ENCODE measurements at regions not wholly inside any gene's neighbourhood (a gene's known extent, or its start where the extent isn't known, plus 50 kb on each side); places are given as distances from the start of the nearest gene placed in this dataset.

DNA sequence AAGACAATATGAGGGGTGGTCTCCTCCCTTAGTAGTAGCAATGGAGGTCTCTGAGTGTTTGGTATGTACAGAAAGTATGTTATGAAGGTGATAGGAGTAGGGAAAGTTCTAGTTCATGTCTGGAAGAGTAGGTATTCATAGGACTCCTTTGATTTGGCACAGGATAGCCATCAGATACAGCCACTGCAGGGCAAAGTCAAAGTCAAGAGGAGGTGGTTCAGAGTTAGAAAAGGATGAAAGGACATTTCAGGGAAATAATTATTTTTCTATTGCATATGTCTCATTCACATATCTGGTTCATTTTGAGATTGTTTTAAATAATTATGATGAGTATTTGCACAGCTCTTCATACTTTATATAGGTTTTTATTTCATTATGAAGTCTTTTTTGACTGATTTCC is 381.1 kb downstream of the MFSD1 start:
- no peaks in the 10 kb centered on the region for H3K27me3 ChIP-seq
- no peak for DNase-seq
- no peak for TF ChIP-seq CTCF (IDR thresholded peaks at IDR 0.05)
- no peaks in the 10 kb centered on the region for H3K36me3 ChIP-seq
- H3K27ac ChIP-seq: no peak overlapping the region
- H3K4me3 ChIP-seq: no peak overlapping the region
- no peak overlapping the region for H3K9ac ChIP-seq (ENCODE audit: low read depth in 2 of 2, low read length in 2 of 2)
- intact Hi-C loops (cut with DNase I): no loop called here
- no peaks in the 10 kb centered on the region for H3K4me1 ChIP-seq
- H3K9me3 ChIP-seq: no peaks in the 10 kb centered on the region

- intact Hi-C loops (cut with DNase I): no loop called here
Measured at GRCh38 chr3:159185443-159186050, 383.7 kb downstream of the MFSD1 start.

GRCh38 chr3:159186581-159186980 is 384.7 kb downstream of the MFSD1 start:
- no peak for TF ChIP-seq CTCF (IDR thresholded peaks at IDR 0.05)
- Histone ChIP-seq H3K9ac (ENCODE audit: low read depth in 2 of 2, low read length in 2 of 2) (no peak overlapping the region), H3K36me3 (no peaks in the 10 kb centered on the region), H3K4me1 (no peaks in the 10 kb centered on the region), H3K27me3 (no peaks in the 10 kb centered on the region), H3K4me3 (no peak overlapping the region), H3K9me3 (no peaks in the 10 kb centered on the region), H3K27ac (no peak overlapping the region)
- DNase-seq: no peak
- intact Hi-C loops (cut with DNase I): no loop called here

More at GRCh38 chr3:159185443-159186050, 383.7 kb downstream of the MFSD1 start:
- DNase-seq: no peak
- TF ChIP-seq CTCF (IDR thresholded peaks at IDR 0.05): no peak
- H3K4me1 ChIP-seq: no peaks in the 10 kb centered on the region
- H3K9ac ChIP-seq (ENCODE audit: low read depth in 2 of 2, low read length in 2 of 2): no peak overlapping the region
- H3K4me3 ChIP-seq: no peak overlapping the region
- H3K36me3 ChIP-seq: no peaks in the 10 kb centered on the region
- no peaks in the 10 kb centered on the region for H3K27me3 ChIP-seq
- H3K9me3 ChIP-seq: no peaks in the 10 kb centered on the region
- H3K27ac ChIP-seq: no peak overlapping the region

- Histone ChIP-seq H3K4me1 (no peaks in the 10 kb centered on the region), H3K9me3 (no peaks in the 10 kb centered on the region), H3K27ac (no peak overlapping the region), H3K9ac (ENCODE audit: low read depth in 2 of 2, low read length in 2 of 2) (no peak overlapping the region), H3K36me3 (no peaks in the 10 kb centered on the region), H3K4me3 (no peak overlapping the region), H3K27me3 (no peaks in the 10 kb centered on the region)
- no peak for TF ChIP-seq CTCF (IDR thresholded peaks at IDR 0.05)
- intact Hi-C loops (cut with DNase I): no loop called here
- no peak for DNase-seq
Measured at GRCh38 chr3:159187232-159187631, 385.4 kb downstream of the MFSD1 start.

GRCh38 chr3:159187706-159188105 is 385.9 kb downstream of the MFSD1 start:
- Histone ChIP-seq H3K4me3 (no peak overlapping the region), H3K27me3 (no peaks in the 10 kb centered on the region), H3K9ac (ENCODE audit: low read depth in 2 of 2, low read length in 2 of 2) (no peak overlapping the region), H3K36me3 (no peaks in the 10 kb centered on the region), H3K9me3 (no peaks in the 10 kb centered on the region), H3K27ac (no peak overlapping the region), H3K4me1 (no peaks in the 10 kb centered on the region)
- no peak for TF ChIP-seq CTCF (IDR thresholded peaks at IDR 0.05)
- no peak for DNase-seq
- intact Hi-C loops (cut with DNase I): no loop called here

All from colonic mucosa (tissue), 4 donors.